Stimulated activated CD4-positive, alpha-beta T cell treated with anti-CD3 and anti-CD28 coated beads, Interleukin-15, amount 100 ng/mL, for 48 hours (primary cell): ENCODE measurements at regions not wholly inside any gene's neighbourhood (a gene's known extent, or its start where the extent isn't known, plus 50 kb on each side); places are given as distances from the start of the nearest gene placed in this dataset.

Experiments used
- DNase-seq, 2 donors: peaks; one replicate each; pipeline ENCODE4 v3.0.0-alpha.2; 2020; ENCODE audit warnings: low read depth in 2 of 2

DNA sequence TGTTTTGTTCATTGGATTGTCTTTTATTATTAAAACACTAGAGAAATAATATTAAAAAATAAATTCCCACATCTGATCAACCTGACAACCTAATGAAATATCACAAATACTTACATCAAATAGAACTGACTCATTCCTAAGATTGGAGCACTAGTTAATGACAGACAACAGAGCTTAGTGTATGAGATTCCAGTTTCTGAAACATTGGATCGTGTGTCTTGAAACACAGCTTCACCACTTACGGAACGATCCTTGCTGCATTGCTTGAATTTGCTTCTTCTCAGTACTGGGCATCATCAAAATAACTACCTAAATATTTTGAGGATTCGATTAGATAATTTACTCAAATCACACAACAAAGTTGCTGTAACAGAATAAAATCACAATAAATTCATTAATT, 667.2 kb upstream of the CDH18 start:
- no peak for DNase-seq

DNA sequence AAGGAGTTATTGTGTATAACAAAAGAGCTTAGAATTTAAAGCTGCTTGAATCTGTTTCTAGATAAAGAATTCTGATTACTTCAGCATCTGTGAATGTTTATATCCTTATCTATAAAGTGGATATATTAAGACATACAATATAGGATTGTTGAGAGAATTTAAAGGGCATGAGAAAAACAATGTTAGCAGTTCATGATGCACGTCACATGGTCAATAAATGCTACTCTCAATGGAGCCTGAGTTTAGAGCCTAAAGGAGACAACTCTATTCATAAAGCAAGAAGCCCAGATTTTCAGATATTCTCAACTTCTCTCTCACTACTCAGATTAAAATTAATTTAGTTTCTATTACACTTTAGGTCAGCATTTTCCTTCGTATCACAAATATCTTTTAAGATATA, 666.7 kb upstream of the CDH18 start:
- DNase-seq = no peak

DNA sequence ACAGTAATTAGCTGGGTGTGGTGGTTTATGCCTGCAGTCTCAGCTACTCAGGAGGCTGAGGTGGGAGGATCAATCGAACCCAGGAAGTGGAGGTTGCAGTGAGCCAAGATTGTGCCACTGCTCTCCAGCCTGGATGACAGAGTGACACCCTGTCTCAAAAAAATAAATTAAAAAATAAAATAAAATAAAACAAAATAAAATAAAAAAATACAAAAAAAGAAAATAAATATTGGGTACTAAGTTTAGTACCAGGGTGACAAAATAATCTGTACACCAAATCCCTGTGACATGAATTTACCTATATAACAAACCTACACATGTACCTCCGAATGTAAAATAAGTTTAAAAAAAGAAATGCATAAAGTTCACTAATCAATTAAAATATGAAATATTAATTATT, 666.0 kb upstream of the CDH18 start:
- DNase-seq = no peak

DNA sequence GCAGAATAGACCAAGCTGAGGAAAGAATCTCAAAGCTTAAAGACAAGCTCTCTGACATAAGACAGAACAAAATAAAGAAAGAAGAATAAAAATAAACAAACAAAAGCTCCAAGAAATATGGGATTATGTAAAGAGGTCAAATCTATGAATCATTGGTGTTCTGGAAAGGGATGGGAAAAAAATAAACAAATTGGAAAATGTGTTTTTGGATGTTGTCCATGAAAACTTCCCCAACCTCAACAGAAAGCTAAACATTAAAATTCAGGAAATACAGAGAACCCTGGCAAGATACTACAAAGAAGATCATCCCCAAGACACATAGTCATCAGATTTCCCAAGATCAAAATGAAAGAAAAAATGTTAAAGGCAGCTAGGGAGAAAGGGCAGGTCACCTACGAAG, 662.0 kb upstream of the CDH18 start:
- no peak for DNase-seq

DNA sequence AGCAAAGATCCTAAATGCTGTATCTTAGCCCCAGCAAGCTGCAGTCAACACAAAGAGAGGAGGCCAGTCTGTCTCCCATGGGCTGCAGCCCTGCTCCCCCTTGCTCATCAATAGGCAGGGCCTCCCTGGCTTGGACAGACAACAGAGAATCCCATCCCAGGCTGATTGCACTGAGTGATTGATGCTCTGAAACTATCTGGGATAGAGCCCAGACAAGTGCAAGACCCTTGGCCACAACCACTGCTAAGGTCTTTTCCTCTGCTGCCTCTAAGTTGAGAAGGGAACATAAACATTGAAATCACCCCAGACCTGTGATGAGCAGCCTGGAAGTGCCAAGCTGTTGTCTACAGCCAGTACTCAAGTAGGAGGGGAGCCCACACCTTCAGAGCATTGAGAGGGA, 661.0 kb upstream of the CDH18 start:
- DNase-seq = no peak

DNA sequence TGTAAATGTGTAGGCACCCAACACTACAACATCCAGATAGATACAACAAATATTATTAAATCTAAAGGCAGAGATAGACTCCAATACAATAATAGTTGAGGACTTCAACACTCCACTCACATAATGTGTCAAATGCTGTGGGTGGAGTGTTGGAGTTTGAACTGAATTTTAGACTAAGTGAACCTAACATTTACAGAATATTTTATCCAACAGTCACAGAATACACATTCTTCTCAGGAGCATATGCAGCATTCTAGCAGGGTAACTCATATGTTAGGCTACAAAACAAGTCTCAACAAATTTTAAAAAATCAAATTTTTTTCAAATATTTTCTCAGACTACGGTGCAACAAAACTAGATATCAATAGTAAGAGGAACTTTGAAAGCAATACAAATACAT, 648.7 kb upstream of the CDH18 start:
- DNase-seq = no peak

DNA sequence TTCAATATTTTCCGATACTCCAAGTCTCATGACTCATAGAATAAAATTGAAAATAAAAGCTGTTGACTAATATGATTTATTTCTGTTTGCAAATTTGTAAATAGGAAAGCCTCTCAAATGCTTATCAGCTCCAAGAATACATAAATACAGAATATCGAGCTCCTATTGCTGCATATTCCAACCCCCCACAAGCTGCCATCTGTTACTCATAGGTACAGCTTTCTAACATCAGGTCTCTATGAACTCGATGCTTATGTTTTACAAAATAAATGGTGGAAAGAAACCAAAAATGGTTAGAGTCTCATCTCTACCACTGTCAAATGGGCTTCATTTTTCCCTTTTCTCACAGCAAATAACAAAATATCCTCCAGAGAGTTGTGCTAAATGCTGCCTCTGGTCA, 631.6 kb upstream of the CDH18 start:
- no peak for DNase-seq

DNA sequence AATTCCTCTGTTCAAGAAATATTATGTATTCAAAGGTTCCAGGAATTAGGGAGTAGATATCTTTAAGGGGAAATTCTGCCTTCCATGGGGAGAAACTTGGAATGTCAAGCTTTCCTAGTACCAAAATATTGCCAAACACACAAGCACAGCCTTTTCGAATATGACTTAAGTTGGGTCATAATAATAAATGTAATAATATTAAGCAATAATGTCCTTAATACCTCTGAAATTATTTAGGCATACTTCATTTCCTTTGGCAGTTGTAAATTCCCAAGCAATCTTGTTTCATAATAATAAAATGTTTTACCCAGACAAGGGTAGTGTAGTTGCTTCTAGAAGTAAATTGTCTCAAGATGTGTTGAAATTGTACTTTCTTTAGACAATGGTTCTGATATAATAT, 630.3 kb upstream of the CDH18 start:
- DNase-seq = no peak

DNA sequence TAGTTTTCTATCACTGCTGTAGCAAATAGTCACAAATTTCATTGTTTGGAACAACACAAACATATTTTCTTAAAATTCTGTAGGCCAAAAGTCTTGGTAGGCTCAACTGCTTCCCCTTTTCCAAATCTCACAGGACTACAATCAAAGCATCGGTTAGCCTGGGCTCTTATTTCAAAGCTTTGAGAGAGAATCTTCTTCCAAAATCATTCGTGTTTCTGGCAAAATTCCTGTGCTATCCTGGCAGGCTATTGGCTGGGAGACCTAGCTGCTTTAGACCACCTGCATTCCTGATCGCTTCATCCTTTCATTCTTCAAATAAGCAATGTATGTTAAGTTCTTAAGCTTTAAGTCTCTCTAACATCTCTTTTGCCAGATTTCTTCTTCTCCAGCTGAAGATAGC, 629.8 kb upstream of the CDH18 start:
- no peak for DNase-seq

DNA sequence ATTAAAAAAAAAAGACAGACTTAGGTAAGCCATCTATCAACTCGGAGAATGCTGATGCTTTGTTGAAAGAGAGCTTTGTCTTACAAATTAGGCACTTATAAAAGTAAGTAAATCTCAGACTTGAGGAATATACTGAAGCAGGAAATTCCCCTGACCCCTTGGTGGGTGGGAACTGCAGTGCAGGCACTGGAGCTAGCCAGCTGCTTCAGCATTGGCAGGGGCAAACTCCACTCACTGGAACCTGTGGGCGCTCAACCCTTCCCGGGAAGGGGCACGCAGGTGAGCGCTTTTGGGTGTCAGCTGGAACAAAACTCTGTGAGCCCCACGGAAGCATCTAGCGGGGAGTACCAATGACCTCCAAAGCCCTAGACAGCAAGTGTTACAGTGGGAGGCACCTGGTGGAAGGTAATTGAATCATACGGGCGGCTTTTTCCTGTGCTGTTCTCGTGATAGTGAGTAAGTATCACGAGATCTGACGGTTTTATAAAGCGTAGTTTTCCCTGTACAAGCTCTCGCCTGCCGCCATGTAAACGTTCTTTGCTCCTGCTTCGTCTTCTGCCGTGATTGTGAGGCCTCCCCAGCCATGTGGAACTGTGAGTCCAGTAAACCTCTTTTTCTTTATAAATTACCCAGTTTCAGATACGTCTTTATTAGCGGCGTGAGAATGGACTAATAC, 628.0 kb upstream of the CDH18 start:
- DNase-seq = no peak

DNA sequence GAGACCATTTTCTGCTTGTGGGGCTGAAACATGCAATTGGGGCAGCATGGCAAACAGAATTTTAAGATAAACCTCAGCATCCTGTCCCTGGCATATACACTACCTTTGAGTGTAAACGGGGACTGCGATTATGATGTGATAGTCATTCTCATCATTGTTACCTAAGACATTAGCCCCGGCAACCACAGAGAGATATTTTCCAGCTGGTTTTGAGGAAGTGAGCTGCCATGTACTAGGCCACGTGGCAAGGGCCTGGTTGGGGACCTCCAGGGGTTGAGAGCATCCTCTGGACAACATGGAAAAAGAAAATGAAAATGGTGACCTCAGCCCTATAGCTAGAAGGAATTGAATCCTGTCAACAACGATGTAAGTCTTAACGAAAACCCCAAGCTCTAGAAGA, 623.6 kb upstream of the CDH18 start:
- no peak for DNase-seq

DNA sequence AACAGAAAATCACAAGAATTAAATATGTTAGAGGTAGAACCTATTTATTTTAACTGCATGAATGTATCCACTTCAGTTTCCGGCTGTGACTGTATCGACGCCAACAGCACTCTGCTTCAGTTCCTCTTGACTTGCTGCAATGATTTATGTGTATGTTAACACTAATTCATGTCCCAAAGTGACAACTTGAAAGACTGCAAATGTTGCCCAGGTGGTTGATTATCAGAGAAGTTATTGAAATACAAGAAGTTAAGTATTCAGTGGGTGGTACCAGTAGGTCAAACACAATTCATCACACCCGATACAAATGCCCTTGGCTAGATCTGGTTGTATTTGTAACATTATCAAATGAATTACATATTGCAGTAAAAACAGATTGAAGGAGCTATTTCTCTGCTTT, 622.7 kb upstream of the CDH18 start:
- DNase-seq = no peak

DNA sequence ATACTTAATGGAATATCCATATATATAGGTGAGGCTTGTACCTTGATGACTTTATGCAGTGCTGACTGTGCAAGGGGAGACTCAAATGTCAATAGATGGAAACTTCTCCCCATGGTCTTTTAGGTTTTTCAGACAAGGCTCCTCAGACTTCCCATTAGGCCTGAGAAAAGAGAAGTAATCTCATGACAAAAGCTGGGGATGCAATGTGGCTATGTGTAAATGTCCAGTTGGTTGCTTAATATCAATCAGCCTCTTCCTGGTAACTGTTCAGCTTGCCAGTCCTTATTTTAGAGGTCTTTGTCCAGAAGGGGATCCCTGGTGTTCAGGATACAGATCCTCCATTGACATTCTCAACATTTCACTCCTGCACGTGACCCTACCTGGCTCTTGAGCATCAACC, 621.1 kb upstream of the CDH18 start:
- DNase-seq = no peak

DNA sequence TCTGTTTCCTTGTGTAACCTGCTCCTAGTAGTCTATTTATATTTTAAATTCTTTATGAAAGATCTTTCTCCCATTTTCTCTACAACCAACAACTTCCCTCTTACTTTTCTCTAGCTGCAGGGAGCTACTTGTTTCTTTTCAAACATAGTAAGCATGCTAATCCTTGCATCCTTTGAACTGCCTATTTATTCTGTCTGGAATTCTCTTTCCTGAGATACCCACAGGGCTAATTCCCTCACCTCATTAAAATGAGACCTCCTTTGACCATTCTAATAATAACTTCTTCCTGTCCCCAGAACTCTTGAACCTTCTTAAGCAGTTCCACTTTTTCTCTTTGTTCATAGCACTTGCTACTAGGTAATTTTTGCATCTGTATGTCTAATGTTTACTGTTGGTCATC, 620.6 kb upstream of the CDH18 start:
- no peak for DNase-seq

DNA sequence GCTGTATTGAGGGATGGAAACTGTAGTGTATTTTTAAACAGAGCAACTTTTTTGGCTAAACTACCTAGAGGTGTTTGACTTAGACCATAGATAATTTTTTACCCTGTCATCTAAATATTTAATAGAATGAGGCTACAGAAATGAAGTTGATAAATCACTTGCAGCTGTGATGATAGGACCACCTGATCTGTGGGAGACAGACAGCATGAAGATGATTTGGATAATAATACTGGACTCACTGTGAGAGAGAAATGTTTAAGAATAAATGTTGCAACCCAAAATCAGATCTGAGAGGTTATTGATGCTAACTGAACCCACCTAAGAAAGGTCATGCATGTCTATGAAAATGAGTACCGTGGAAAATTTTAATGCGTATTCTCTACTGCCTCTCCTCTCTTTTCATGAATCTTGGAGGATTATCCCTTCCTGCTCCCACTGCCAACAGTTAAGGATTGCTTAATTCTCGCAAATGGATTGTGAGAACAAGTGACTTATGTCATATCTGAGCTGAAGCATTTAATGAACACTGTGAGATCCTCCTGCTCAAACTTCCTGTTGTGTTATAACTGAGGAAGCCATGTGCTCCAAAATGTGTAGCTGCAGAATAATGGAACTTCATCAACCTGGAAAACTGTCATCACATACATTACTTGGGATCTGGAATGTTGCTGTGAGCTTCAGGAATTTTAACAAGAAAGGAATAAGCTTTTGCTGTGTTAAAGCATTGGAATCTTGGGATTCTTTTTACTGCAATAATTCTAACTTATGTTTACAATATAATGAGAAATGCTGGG, 617.9 kb upstream of the CDH18 start:
- DNase-seq = no peak

DNA sequence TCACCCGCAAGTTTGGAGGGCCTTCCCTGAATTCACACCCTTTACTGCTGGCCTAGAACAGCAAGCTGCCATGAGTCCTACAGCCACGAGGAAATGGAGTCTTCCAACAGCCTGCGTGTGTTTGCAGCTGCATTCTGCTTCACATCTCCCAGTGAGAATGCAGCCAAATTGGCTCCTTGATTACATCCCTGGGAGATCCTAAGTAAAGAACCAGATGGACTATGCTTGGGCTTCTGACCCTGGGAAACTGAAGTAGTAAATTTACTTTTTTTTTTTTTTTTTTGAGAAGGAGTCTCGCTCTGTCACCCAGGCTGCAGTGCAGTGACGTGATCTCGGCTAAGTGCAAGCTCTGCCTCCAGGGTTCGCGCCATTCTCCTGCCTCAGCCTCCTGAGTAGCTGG, 617.0 kb upstream of the CDH18 start:
- no peak for DNase-seq

DNA sequence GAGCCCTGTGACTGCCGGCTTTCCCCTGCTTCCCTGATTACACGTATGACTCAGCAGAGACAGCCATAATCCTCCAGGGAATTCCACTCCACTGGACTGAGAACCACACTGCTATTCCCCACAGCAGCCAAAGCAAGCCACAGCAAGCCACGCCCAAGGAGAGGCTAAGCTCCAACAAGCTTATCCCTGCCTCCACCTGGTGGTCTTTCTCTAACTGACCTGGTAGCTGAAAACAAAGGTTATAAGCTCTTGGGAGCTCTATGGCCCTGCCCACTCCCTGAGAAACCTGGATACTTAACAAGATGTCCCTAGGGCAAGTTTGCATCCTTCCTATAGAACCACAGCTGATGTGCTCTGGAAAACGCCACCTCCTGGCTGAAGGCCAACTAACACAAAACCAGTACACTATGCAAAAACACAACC, 613.7 kb upstream of the CDH18 start:
- no peak for DNase-seq

DNA sequence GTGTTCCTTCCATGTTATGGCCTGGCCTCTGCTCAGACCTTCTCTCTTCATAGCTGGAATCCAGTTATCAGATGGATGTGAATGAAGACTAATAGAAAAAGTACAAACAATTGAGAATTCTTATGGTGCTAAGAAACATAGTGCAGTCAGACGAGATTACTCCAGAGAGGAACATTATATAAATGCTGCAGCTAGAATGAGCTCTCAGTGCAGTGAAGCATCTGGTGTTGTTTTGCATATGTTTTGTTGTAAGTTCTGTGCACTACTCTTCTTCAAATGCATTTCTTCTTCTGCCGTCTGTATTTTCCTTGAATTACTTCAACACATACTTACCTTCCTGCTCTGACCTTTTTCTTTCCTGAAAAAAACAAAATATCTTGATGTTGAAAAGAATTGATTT, 602.4 kb upstream of the CDH18 start:
- no peak for DNase-seq

DNA sequence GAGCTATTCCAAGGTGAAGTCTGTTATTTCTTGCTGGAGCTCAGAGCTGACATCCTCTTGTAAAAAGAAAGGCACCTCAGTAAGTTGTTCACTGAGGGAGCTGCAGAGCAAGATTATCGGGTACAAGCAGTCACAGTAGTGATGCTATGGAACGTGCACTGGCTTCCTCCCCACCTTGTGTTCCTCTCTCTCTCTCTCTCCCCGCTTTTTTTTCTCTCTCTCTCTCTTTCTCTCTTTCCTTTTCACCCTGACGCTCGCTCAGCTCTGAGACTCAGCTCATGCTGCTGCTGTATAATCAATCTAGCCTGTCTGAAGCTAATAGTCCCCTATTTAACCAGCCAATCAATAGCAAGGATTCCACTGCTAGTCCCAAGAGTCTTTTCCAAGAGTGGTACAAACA, 587.6 kb upstream of the CDH18 start:
- no peak for DNase-seq

DNA sequence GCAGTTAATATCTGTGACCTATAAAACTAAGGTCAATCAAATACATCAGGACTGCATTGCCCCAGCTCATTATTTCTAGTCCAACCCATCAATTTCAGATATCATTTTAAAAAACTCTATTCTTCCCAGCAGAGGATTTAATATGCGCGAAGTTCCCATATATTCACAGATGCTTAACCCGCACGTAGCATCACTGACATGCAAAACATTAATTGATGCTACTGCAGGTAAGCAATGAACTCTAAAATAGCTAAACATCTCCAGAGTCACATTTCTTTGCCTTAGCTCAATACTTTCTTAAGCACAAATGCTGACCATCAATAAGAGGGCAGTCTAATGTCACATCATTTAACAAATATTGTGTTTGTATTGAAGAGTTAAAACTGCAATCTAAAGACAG, 586.6 kb upstream of the CDH18 start:
- DNase-seq = no peak

DNA sequence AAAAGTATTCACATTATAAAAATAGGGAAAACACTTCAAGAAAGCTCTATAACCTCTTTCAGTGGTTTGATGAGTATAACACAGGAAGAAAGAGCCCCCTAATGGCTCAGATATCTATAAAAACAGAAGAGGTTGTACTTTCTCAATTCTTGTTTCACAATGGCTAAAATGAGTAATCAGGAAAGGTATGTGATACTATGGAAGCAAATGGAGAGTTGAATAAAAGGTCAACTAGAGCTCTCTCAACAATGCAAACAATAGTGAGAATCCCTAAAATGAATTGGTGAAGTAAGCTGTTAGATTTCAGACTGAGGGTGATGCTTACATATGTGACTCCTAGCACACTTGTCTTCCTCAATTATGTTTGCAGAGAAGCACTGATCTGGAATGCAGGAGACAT, 584.6 kb upstream of the CDH18 start:
- no peak for DNase-seq

DNA sequence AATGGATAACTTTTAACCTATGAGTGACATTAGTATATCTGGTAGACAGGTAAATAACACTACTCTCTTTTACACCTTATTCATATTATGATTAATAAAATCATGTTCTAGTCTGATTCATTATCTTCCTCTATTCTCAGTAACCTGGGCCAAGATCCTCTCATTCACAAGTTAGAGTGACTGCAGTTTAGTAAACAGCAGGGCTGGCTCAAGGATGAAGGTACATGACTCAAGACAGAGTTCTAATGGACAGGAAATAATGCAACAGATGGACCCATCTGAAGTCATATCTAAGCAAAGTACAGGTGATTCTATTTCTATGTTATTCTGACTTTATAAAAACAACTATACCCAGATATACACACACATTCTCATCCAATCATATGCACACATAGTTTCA, 582.5 kb upstream of the CDH18 start:
- DNase-seq = no peak

DNA sequence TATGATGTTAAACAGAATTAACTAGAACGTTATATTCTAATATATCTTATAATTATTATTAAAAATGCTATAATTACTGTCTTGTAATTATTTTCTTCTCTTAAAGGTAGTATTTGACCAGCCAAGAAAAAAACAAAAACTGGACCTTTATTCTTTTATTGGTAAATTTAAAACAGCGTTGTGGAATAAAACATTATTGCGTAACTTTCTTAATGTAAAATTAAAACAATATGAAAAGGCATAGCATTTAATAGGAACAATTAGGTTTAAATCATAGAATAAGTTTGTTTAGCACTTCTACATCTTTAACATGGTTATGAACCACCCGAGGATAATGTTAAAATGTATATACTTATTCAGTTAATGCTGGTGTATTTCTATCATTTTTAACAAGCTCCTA, 574.5 kb upstream of the CDH18 start:
- DNase-seq = no peak

DNA sequence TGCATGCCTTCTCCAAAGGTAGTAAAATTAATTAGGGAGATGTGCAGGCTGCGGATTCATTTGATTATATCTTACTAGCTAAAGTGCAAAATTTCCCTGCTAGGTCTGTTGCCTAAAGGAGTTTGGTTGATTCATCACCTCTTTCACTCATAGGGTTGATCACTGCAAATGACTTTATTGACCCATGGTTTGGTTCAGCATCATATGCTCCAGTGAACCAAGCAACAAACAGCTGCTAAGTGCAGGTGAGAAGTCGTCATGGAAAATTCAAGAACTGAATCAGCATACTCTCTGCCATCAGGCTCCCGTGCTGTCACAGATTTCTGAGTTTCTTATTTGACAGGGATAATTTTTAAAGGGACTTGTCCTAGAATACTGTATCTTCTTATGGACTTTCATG, 571.8 kb upstream of the CDH18 start:
- DNase-seq = no peak
